CD4-positive, alpha-beta T cell treated with Interleukin-15 for 4 hours (primary cell): ENCODE measurements at regions not wholly inside any gene's neighbourhood (a gene's known extent, or its start where the extent isn't known, plus 50 kb on each side); places are given as distances from the start of the nearest gene placed in this dataset.
"Not testable (repeated sequence)": the region's sequence is repeated elsewhere in the genome, so short reads cannot be mapped to it uniquely, and the experiment has no call there.

Experiments
- DNase-seq: peaks from one replicate; pipeline ENCODE4 v3.0.0-alpha.2; 2020; ENCODE audit warnings: low spot score

DNA sequence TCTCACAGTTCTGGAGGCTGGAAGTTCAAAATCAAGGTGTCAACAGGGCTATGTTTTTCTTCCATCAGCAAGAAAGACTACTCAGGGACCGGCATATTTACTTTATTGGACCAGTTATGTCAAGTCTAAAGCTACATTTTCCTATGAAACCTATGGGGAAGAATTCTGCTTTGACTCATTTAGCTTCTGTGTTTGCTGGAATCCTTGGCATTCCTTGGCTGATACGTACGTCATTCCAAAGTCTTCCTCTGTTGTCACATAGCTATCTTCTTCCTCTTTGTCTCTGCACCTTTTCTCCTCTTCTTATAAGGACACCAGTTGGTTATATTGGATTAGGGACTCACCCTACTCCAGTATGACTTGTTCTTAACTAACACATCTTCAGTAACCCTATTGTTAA is 137.4 kb upstream of the FBXO11 start:
- DNase-seq = no peak

- no peak for DNase-seq
Observed at GRCh38 chr2:48045613-48046012, 139.3 kb upstream of the FBXO11 start.

GRCh38 chr2:48048476-48049171 is 142.3 kb upstream of the FBXO11 start:
- no peak for DNase-seq

DNA sequence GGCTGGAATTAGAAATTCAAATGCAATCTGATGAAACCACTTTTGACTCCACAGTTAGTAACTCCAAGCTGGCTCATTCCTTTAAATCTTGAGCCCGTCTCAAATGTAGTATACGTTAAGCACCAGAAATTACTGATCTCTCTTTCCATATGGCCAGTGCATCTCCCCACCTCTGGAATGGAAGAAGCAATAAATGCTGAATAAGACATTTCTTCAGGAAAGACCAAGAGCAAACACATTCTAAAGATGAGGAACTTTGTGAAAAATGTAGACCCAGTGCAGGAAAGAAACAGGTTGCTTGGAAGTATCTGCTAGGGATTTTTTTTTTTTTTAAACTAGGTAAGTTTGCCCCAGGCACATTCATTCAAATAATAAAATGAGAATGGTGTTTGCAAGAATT is 143.1 kb upstream of the FBXO11 start:
- DNase-seq = no peak

DNA sequence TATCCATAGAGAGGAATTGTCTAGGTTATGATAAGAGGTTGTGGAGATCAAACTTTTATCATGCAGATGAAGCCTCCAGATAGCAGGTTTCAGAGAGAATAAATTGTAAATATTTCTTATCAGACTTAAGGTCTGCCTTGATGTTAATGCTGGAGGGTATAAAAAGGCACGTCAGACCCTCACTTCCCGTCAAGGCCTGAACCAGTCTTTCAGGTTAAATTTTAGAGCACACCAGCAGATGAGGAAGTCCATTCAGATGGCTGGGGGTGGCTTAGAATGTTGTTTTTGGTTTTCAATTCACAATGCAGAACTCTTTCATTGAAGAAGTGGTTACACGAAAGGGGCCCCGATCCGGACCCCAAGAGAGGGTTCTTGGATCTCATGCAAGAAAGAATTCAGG is 144.4 kb upstream of the FBXO11 start:
- DNase-seq = no peak

DNA sequence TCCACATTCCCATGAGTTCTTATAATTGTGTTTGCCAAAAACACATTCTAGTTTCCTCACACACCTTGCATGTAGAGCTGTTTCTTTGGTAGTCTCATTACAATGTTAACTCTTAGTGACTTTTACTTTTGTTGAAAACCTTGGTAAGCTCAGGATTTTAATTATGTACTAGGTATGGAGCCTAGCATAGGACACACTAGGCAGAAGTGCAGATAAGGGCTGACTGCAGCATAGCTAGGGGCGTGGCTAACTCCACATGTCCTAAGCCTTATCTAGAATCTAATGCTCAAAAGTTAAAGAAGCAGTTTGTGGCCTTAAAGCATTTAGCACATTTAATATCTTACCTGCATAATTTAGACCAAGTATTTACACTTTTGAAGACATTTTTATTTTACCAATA is 153.7 kb upstream of the FBXO11 start:
- no peak for DNase-seq

GRCh38 chr2:48061656-48062055 is 155.4 kb upstream of the FBXO11 start:
- DNase-seq = not testable (repeated sequence)

- no peak for DNase-seq
Observed at GRCh38 chr2:48065096-48065495, 158.8 kb upstream of the FBXO11 start.

GRCh38 chr2:48066000-48066399 is 159.7 kb upstream of the FBXO11 start:
- DNase-seq = no peak

GRCh38 chr2:48069769-48070168 is 163.5 kb upstream of the FBXO11 start:
- no peak for DNase-seq

- DNase-seq = no peak
Observed at GRCh38 chr2:48070415-48070814, 164.1 kb upstream of the FBXO11 start.

GRCh38 chr2:48072583-48072982 is 166.3 kb upstream of the FBXO11 start:
- no peak for DNase-seq

DNA sequence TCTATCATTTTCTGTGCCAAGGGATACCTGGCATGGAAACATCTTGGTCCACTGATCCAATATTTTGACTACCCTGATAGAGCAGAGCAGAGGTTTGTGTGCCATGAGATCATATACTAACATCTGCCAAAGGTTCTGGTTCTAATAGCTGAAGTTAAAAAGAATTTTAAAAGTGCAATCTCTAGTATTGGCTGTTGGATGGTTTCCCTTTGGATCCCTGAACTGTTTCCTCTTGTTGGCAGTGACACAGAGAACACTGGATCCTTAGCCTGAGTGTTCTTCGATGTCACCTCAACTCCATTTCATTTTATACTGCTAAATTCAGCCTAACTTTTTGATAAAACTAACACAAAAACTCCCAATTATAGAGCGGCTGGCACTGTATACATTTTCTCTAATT is 169.3 kb upstream of the FBXO11 start:
- no peak for DNase-seq

DNA sequence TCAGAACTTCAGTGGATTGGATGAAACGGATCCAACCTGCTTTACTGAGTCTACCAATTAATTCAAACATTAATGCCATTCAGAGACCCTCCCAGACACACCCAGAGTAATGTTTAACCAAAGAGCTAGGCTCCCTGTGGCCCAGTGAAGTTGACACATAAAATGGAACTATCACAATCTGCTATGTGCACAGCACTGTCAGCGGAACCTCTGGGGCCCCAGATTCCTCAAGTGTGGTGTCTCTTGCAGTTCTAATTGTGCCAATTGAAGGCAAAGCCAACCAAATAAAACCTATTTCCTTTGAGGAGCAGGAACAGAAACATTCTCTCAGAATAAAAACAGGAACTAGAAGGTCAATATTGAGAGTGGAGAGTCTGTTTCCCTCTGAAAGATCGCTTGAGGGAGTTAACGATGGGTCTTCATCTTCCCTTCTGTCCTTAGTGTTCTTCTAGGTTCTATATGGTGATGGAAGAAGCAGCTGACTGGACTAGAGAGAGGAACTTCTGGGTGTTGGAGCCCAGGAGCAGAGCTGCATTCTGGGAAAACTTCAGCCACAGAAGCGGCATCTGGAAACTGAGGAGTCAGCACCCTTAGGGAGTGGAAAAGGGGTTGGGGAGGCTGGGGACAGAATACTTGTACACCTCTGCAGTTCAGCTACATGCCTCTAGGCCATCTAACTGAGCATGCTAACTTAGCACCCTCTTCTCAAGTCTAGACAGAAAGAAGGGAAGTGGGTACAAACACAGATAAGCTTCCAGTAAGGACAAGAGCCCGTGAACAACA is 174.4 kb upstream of the FBXO11 start:
- DNase-seq = no peak

DNA sequence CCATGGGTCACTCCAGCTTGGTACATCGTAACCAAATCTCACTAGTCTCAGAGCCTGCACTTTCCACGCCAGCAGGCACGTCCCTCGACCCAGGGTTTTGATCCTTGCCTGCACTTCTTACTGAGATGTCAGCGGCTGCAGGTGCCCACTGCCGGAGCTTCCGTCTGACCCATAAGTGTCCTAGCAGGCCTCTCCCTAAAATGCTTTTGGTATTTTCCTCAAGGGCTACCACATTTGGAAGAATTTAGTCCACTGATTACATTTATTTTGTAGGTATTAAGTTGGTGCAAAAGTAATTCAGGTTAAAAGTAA is 175.0 kb upstream of the FBXO11 start:
- DNase-seq = no peak

- DNase-seq = no peak
Observed at GRCh38 chr2:48085888-48086287, 179.6 kb upstream of the FBXO11 start.

GRCh38 chr2:48088994-48089393 is 182.7 kb upstream of the FBXO11 start:
- DNase-seq = no peak

DNA sequence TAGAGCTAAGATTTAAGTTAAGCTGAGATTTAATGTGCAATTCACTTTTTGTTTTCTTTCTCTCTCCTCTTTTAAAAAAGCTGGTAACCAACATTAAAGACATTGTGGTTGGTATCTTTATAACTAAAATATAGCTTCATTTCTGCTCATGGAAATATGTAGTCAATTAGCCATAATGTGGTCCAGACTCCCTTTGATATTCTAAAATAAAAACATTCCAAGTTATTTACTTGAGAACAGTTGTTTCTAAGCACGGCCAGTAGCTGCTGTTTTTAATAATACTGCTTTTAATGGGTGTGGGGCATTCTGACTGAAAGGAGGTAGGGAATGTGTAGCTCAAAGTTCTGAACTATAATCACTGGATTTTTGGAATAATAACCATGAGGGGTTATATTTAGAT is 183.3 kb upstream of the FBXO11 start:
- no peak for DNase-seq

GRCh38 chr2:48092846-48093803 is 186.8 kb upstream of the FBXO11 start:
- DNase-seq = no peak

- not testable (repeated sequence) for DNase-seq
Observed at GRCh38 chr2:48096765-48097164, 190.5 kb upstream of the FBXO11 start.

DNA sequence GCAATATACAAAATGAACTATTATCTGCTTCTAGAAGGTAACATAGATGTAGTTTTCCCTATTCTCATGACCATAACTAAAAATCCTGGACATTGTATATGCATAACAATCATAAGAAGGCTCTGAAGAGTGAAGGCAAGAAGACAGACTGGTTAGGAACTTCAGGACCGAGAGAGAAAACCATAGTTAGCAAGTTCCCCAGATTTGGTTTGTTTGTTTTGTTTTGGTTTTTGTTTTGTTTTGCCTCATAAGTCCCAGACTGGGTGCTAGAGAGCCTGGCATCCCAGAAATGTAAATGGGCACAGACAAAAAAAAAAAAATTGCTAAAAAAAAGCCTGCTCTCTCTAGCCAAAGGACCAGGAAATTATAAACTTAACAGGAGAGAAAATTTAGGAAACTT is 192.2 kb upstream of the FBXO11 start:
- DNase-seq = no peak

GRCh38 chr2:48104418-48104817 is 198.1 kb upstream of the FBXO11 start:
- DNase-seq = no peak

DNA sequence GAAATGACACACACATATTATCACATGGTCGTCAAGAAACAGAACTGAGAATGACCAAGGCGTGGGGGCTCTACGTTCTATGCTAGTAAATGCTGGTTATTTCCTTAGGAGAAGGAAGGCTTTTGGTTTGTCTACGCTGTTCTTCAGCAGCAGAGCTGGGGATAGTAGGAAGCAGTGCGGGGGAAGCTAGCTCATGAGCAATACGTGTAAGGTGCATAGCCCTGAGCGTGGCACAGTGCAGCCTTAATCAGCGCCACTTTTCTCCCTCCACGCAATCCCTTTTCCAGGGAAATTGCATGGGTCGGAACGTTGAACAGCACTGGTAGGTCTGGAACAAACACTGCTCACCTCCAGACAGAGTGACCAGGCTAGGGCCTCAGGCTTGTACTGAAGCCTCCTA is 199.6 kb upstream of the FBXO11 start:
- DNase-seq = no peak
